ENCODE measurements at regions not wholly inside any gene's neighbourhood (a gene's known extent, or its start where the extent isn't known, plus 50 kb on each side); places are given as distances from the start of the nearest gene placed in this dataset.

- DNase-seq (ENCODE audit: extremely low spot score), result no peak
- ChIA-PET POLR2A (no interaction called here), CTCF (no interaction called here)
- no peak for TF ChIP-seq BHLHE40 (IDR thresholded peaks at IDR 0.05; ENCODE audit: borderline replicate concordance)
- TF ChIP-seq ZNF384 (IDR thresholded peaks at IDR 0.05), result no peak
- TF ChIP-seq PKNOX1 (IDR thresholded peaks at IDR 0.05), result no peak
Measured at GRCh38 chr6:102679865-102680264, 1286.4 kb downstream of the GRIK2 start.

DNA sequence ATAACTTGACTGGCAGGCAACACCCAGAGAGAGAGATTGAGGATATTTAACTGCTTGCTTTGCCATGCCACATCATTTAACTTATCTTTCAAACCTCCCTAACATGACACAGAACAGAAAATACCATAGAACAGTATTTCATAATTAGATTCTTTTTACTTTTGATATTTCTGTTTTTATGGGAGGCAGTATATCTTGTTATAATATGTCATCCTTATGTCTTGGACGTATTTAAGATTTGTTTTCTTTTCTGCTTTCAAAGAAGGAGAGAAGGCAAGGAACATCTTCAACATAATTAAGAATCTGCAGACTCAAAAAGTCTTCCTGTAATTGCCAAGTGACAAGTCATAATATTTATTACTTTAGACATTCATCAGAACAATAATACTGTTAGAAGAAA is 1283.7 kb downstream of the GRIK2 start:
- ChIA-PET CTCF (no interaction called here), POLR2A (no interaction called here)
- TF ChIP-seq SP1 (IDR thresholded peaks at IDR 0.05) (no peak), FOXM1 (IDR thresholded peaks at IDR 0.05; ENCODE audit: borderline replicate concordance) (no peak), BHLHE40 (IDR thresholded peaks at IDR 0.05; ENCODE audit: borderline replicate concordance) (no peak), LEF1 (IDR thresholded peaks at IDR 0.05; ENCODE audit: borderline replicate concordance) (no peak), FOXK2 (IDR thresholded peaks at IDR 0.05) (no peak)
- no peak for DNase-seq (ENCODE audit: extremely low spot score)

- DNase-seq (ENCODE audit: extremely low spot score), result no peak
- TF ChIP-seq ELF4 (IDR thresholded peaks at IDR 0.05) (no peak), L3MBTL2 (conservative IDR thresholded peaks at IDR 0.05) (no peak), NFRKB (IDR thresholded peaks at IDR 0.05) (no peak), ZNF384 (IDR thresholded peaks at IDR 0.05) (no peak), FOXK2 (IDR thresholded peaks at IDR 0.05) (no peak), LEF1 (IDR thresholded peaks at IDR 0.05; ENCODE audit: borderline replicate concordance) (no peak), FOXA1 (IDR thresholded peaks at IDR 0.05) (no peak), CTBP1 (IDR thresholded peaks at IDR 0.05; ENCODE audit: borderline replicate concordance) (no peak), TARDBP (IDR thresholded peaks at IDR 0.05) (no peak), HDGF (IDR thresholded peaks at IDR 0.05; ENCODE audit: borderline replicate concordance) (no peak), FOXM1 (IDR thresholded peaks at IDR 0.05; ENCODE audit: borderline replicate concordance) (no peak), PKNOX1 (IDR thresholded peaks at IDR 0.05) (no peak)
- POLR2A ChIA-PET, result no interaction called here
- CTCF ChIA-PET, result no interaction called here
Measured at GRCh38 chr6:102670735-102671134, 1277.2 kb downstream of the GRIK2 start.

GRCh38 chr6:102662851-102663250 is 1269.3 kb downstream of the GRIK2 start:
- TF ChIP-seq FOXA1 (IDR thresholded peaks at IDR 0.05) (no peak), NFRKB (IDR thresholded peaks at IDR 0.05) (no peak), SUZ12 (IDR thresholded peaks at IDR 0.05) (no peak), PKNOX1 (IDR thresholded peaks at IDR 0.05) (no peak), ZNF384 (IDR thresholded peaks at IDR 0.05) (no peak), FOXM1 (IDR thresholded peaks at IDR 0.05; ENCODE audit: borderline replicate concordance) (no peak), ARNT (IDR thresholded peaks at IDR 0.05) (no peak), CTBP1 (IDR thresholded peaks at IDR 0.05; ENCODE audit: borderline replicate concordance) (no peak)
- POLR2A ChIA-PET, result no interaction called here
- no peak for DNase-seq (ENCODE audit: extremely low spot score)
- CTCF ChIA-PET, result no interaction called here

- TF ChIP-seq PKNOX1 (IDR thresholded peaks at IDR 0.05) (no peak), ELF4 (IDR thresholded peaks at IDR 0.05) (no peak), CTBP1 (IDR thresholded peaks at IDR 0.05; ENCODE audit: borderline replicate concordance) (no peak), LEF1 (IDR thresholded peaks at IDR 0.05; ENCODE audit: borderline replicate concordance) (no peak), FOXA1 (IDR thresholded peaks at IDR 0.05) (no peak), BHLHE40 (IDR thresholded peaks at IDR 0.05; ENCODE audit: borderline replicate concordance) (no peak), HDGF (IDR thresholded peaks at IDR 0.05; ENCODE audit: borderline replicate concordance) (no peak), SP1 (IDR thresholded peaks at IDR 0.05) (no peak), FOXM1 (IDR thresholded peaks at IDR 0.05; ENCODE audit: borderline replicate concordance) (no peak), FOXK2 (IDR thresholded peaks at IDR 0.05) (no peak), TARDBP (IDR thresholded peaks at IDR 0.05) (no peak)
- CTCF ChIA-PET, result no interaction called here
- DNase-seq (ENCODE audit: extremely low spot score), result no peak
- POLR2A ChIA-PET, result no interaction called here
Measured at GRCh38 chr6:102660303-102660702, 1266.8 kb downstream of the GRIK2 start.

GRCh38 chr6:102655823-102656222 is 1262.3 kb downstream of the GRIK2 start:
- no peak for DNase-seq (ENCODE audit: extremely low spot score)
- ChIA-PET POLR2A (no interaction called here), CTCF (no interaction called here)
- TF ChIP-seq NFRKB (IDR thresholded peaks at IDR 0.05) (no peak), FOXM1 (IDR thresholded peaks at IDR 0.05; ENCODE audit: borderline replicate concordance) (no peak), HDGF (IDR thresholded peaks at IDR 0.05; ENCODE audit: borderline replicate concordance) (no peak), PKNOX1 (IDR thresholded peaks at IDR 0.05) (no peak), ZNF384 (IDR thresholded peaks at IDR 0.05) (no peak), SUZ12 (IDR thresholded peaks at IDR 0.05) (no peak)
